ENCODE measurements at regions not wholly inside any gene's neighbourhood (a gene's known extent, or its start where the extent isn't known, plus 50 kb on each side); places are given as distances from the start of the nearest gene placed in this dataset.

- TF ChIP-seq PHF8 (conservative IDR thresholded peaks at IDR 0.05; ENCODE audit: low read depth, low read length) = no peak
These were observed 182.9 kb upstream of the RGMA start (continued) for GRCh38 chr15:93271871-93272270.

Data from H1 (cell line).